HEK293 (cell line): ENCODE measurements at regions not wholly inside any gene's neighbourhood (a gene's known extent, or its start where the extent isn't known, plus 50 kb on each side); places are given as distances from the start of the nearest gene placed in this dataset.

Experiments
- CTCF ChIA-PET: fragments of 350-600 bp; formaldehyde crosslinking; extraction: SDS; loops from one replicate; lab custom pipeline; 2021; ENCODE audit warnings: antibody characterized with exemption; lab: Yijun Ruan, JAX
- POLR2A ChIA-PET: fragments of 300-600 bp; formaldehyde crosslinking; extraction: SDS; loops from one replicate; lab custom pipeline; 2020; ENCODE audit warnings: antibody characterized with exemption, inconsistent platforms; lab: Yijun Ruan, JAX
- H3K27ac ChIP-seq: fragments of 200-500 bp; sonication (Bioruptor generic); 2 replicates; pipeline ENCODE4 v1.5.1; 2014; ENCODE audit warnings: low read depth, low read length, control low read depth, inconsistent platforms; ENCODE audit errors: extremely low read depth
- H3K36me3 ChIP-seq, 2 experiments: fragments of 200-500 bp in 1 of 2; sonication (Bioruptor generic) in 1 of 2; 1 replicate in 1 of 2; 2 replicates in 1 of 2; pipeline ENCODE4 v1.5.1; 2014 to 2017; ENCODE audit warnings: inconsistent platforms in 2 of 2, low read length in 2 of 2; ENCODE audit not compliant: control insufficient read depth in 2 of 2, insufficient read depth in 1 of 2
- H3K4me1 ChIP-seq: fragments of 200-500 bp; sonication (Bioruptor generic); 2 replicates; pipeline ENCODE4 v1.5.1; 2014; ENCODE audit warnings: mild to moderate bottlenecking, low read length, inconsistent platforms; ENCODE audit not compliant: control insufficient read depth, insufficient read depth
- H3K4me3 ChIP-seq: 2 replicates; pipeline ENCODE4 v1.5.1; 2011; ENCODE audit warnings: low read depth, mild to moderate bottlenecking, control low read depth, low read length, moderate library complexity
- H3K9me3 ChIP-seq: fragments of 200-500 bp; sonication (Bioruptor generic); 2 replicates; pipeline ENCODE4 v1.5.1; 2014; ENCODE audit warnings: low read depth, low read length, inconsistent platforms; ENCODE audit not compliant: control insufficient read depth, insufficient read depth
- HOXC10 ChIP-seq: sonication (generic); formaldehyde crosslinking; IDR thresholded peaks from 2 replicates; pipeline ENCODE4 v1.8.1; 2023; ENCODE audit warnings: mild to moderate bottlenecking, missing genetic modification reagents
- KLF8 ChIP-seq: fragments of 450-650 bp; formaldehyde crosslinking; IDR thresholded peaks from 2 replicates; pipeline ENCODE4 v1.5.1; 2016; ENCODE audit warnings: missing biosample characterization, missing genetic modification characterization
- OSR2 ChIP-seq: fragments of 450-650 bp; formaldehyde crosslinking; IDR thresholded peaks from 2 replicates; pipeline ENCODE4 v1.5.1; 2016; ENCODE audit warnings: missing biosample characterization, missing genetic modification characterization
- SALL2 ChIP-seq: fragments of 450-650 bp; formaldehyde crosslinking; IDR thresholded peaks from 2 replicates; pipeline ENCODE4 v1.5.0; 2017; ENCODE audit warnings: missing biosample characterization, mild to moderate bottlenecking, missing genetic modification characterization, borderline replicate concordance
- WT1 ChIP-seq: fragments of 450-650 bp; formaldehyde crosslinking; IDR thresholded peaks from 2 replicates; pipeline ENCODE4 v1.5.1; 2016; ENCODE audit warnings: missing biosample characterization, missing genetic modification characterization
- ZBTB20 ChIP-seq: fragments of 450-650 bp; formaldehyde crosslinking; IDR thresholded peaks from 2 replicates; pipeline ENCODE4 v1.5.1; 2016; ENCODE audit warnings: missing biosample characterization, missing genetic modification characterization
- ZEB2 ChIP-seq: fragments of 450-650 bp; formaldehyde crosslinking; IDR thresholded peaks from 2 replicates; pipeline ENCODE4 v1.5.1; 2016; ENCODE audit warnings: missing biosample characterization, missing genetic modification characterization
- ZNF138 ChIP-seq: fragments of 450-650 bp; formaldehyde crosslinking; IDR thresholded peaks from 2 replicates; pipeline ENCODE4 v1.5.1; 2016; ENCODE audit warnings: missing biosample characterization, missing genetic modification characterization, borderline replicate concordance
- ZNF140 ChIP-seq: fragments of 450-650 bp; formaldehyde crosslinking; IDR thresholded peaks from 2 replicates; pipeline ENCODE4 v1.5.1; 2016; ENCODE audit warnings: missing biosample characterization, missing genetic modification characterization
- ZNF155 ChIP-seq: fragments of 450-650 bp; formaldehyde crosslinking; IDR thresholded peaks from 2 replicates; pipeline ENCODE4 v1.5.1; 2016; ENCODE audit warnings: missing biosample characterization, missing genetic modification characterization
- ZNF157 ChIP-seq: fragments of 450-650 bp; formaldehyde crosslinking; IDR thresholded peaks from 2 replicates; pipeline ENCODE4 v1.5.1; 2016; ENCODE audit warnings: missing biosample characterization, missing genetic modification characterization
- ZNF248 ChIP-seq: fragments of 450-650 bp; formaldehyde crosslinking; IDR thresholded peaks from 2 replicates; pipeline ENCODE4 v1.5.1; 2017; ENCODE audit warnings: missing biosample characterization, missing genetic modification characterization
- ZNF266 ChIP-seq: fragments of 450-650 bp; formaldehyde crosslinking; IDR thresholded peaks from 2 replicates; pipeline ENCODE4 v1.5.1; 2016; ENCODE audit warnings: missing biosample characterization, missing genetic modification characterization, low read depth
- ZNF571 ChIP-seq: fragments of 450-650 bp; formaldehyde crosslinking; IDR thresholded peaks from 2 replicates; pipeline ENCODE4 v1.5.0; 2017; ENCODE audit warnings: missing biosample characterization, missing genetic modification characterization
- ZNF585B ChIP-seq: fragments of 450-650 bp; formaldehyde crosslinking; IDR thresholded peaks from 2 replicates; pipeline ENCODE4 v1.5.1; 2016; ENCODE audit warnings: missing biosample characterization, missing genetic modification characterization
- ZNF658 ChIP-seq: fragments of 450-650 bp; formaldehyde crosslinking; IDR thresholded peaks from 2 replicates; pipeline ENCODE4; 2016; ENCODE audit warnings: missing biosample characterization, missing genetic modification characterization
- ZNF785 ChIP-seq: fragments of 450-650 bp; formaldehyde crosslinking; IDR thresholded peaks from 2 replicates; pipeline ENCODE4 v1.5.1; 2016; ENCODE audit warnings: missing biosample characterization, missing genetic modification characterization
- ZXDB ChIP-seq: fragments of 450-650 bp; formaldehyde crosslinking; IDR thresholded peaks from 2 replicates; pipeline ENCODE4 v1.5.1; 2016; ENCODE audit warnings: missing biosample characterization, missing genetic modification characterization
- TF ChIP-seq, protein P1 (sequence below): fragments of 450-650 bp; formaldehyde crosslinking; IDR thresholded peaks from 2 replicates; pipeline ENCODE4 v1.5.1; 2016; ENCODE audit warnings: missing biosample characterization, missing genetic modification characterization
- TF ChIP-seq, protein P2 (sequence below): fragments of 450-650 bp; formaldehyde crosslinking; IDR thresholded peaks from 2 replicates; pipeline ENCODE4 v1.5.1; 2016; ENCODE audit warnings: missing biosample characterization, missing genetic modification characterization
- TF ChIP-seq, protein P3 (sequence below): fragments of 450-650 bp; formaldehyde crosslinking; IDR thresholded peaks from 2 replicates; pipeline ENCODE4 v1.5.1; 2016; ENCODE audit warnings: missing biosample characterization, missing genetic modification characterization
- TF ChIP-seq, protein P4 (sequence below): fragments of 450-650 bp; formaldehyde crosslinking; IDR thresholded peaks from 2 replicates; pipeline ENCODE4 v1.5.1; 2017; ENCODE audit warnings: missing biosample characterization, missing genetic modification characterization

DNA sequence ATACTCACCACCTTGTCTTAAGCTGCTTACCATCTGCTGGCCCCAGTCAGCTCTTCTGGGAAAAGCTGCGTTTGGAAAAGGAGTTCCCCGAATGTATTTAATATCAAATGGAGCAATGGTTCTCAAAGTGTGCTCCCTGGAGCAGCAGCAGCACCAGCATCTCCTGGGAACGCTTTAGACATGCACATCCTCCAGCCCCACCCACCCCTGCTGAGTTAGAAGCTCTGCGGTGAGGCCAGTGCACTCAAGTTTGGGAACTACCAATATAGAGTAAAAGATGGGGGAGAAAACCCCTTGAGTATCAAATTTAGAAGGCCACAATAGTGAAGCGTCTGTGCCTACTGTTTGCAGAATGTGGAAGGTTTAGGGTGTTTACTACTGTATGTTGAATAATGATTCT, 124.0 kb upstream of the TOPAZ1 start:
- Histone ChIP-seq H3K4me3 (no peak overlapping the region), H3K27ac (no peak overlapping the region), H3K9me3 (no peaks in the 10 kb centered on the region), H3K4me1 (no peaks in the 10 kb centered on the region), H3K36me3 (no peaks in the 10 kb centered on the region)
- no peak for TF ChIP-seq ZNF155 (tag by site-specific recombination)
- TF ChIP-seq ZNF785 (tag by site-specific recombination): no peak
- no peak for TF ChIP-seq ZXDB (tag by site-specific recombination)
- TF ChIP-seq ZNF266: no peak
- TF ChIP-seq WT1 (tag by site-specific recombination): no peak
- TF ChIP-seq ZNF140 (tag by site-specific recombination): no peak
- TF ChIP-seq ZNF157 (tag by site-specific recombination): no peak
- TF ChIP-seq ZNF658 (tag by site-specific recombination): no peak
- no peak for TF ChIP-seq ZBTB20 (tag by site-specific recombination)
- no peak for TF ChIP-seq ZNF248 (tag by site-specific recombination)
- no peak for TF ChIP-seq OSR2 (tag by site-specific recombination)
- TF ChIP-seq SALL2 (tag by site-specific recombination): no peak
- TF ChIP-seq, protein P1, sequence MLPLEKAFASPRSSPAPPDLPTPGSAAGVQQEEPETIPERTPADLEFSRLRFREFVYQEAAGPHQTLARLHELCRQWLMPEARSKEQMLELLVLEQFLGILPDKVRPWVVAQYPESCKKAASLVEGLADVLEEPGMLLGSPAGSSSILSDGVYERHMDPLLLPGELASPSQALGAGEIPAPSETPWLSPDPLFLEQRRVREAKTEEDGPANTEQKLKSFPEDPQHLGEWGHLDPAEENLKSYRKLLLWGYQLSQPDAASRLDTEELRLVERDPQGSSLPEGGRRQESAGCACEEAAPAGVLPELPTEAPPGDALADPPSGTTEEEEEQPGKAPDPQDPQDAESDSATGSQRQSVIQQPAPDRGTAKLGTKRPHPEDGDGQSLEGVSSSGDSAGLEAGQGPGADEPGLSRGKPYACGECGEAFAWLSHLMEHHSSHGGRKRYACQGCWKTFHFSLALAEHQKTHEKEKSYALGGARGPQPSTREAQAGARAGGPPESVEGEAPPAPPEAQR: no peak
- no peak for TF ChIP-seq ZNF138
- TF ChIP-seq, protein P2, sequence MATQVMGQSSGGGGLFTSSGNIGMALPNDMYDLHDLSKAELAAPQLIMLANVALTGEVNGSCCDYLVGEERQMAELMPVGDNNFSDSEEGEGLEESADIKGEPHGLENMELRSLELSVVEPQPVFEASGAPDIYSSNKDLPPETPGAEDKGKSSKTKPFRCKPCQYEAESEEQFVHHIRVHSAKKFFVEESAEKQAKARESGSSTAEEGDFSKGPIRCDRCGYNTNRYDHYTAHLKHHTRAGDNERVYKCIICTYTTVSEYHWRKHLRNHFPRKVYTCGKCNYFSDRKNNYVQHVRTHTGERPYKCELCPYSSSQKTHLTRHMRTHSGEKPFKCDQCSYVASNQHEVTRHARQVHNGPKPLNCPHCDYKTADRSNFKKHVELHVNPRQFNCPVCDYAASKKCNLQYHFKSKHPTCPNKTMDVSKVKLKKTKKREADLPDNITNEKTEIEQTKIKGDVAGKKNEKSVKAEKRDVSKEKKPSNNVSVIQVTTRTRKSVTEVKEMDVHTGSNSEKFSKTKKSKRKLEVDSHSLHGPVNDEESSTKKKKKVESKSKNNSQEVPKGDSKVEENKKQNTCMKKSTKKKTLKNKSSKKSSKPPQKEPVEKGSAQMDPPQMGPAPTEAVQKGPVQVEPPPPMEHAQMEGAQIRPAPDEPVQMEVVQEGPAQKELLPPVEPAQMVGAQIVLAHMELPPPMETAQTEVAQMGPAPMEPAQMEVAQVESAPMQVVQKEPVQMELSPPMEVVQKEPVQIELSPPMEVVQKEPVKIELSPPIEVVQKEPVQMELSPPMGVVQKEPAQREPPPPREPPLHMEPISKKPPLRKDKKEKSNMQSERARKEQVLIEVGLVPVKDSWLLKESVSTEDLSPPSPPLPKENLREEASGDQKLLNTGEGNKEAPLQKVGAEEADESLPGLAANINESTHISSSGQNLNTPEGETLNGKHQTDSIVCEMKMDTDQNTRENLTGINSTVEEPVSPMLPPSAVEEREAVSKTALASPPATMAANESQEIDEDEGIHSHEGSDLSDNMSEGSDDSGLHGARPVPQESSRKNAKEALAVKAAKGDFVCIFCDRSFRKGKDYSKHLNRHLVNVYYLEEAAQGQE (tag by site-specific recombination): no peak
- POLR2A ChIA-PET: no interaction called here
- CTCF ChIA-PET: no interaction called here

DNA sequence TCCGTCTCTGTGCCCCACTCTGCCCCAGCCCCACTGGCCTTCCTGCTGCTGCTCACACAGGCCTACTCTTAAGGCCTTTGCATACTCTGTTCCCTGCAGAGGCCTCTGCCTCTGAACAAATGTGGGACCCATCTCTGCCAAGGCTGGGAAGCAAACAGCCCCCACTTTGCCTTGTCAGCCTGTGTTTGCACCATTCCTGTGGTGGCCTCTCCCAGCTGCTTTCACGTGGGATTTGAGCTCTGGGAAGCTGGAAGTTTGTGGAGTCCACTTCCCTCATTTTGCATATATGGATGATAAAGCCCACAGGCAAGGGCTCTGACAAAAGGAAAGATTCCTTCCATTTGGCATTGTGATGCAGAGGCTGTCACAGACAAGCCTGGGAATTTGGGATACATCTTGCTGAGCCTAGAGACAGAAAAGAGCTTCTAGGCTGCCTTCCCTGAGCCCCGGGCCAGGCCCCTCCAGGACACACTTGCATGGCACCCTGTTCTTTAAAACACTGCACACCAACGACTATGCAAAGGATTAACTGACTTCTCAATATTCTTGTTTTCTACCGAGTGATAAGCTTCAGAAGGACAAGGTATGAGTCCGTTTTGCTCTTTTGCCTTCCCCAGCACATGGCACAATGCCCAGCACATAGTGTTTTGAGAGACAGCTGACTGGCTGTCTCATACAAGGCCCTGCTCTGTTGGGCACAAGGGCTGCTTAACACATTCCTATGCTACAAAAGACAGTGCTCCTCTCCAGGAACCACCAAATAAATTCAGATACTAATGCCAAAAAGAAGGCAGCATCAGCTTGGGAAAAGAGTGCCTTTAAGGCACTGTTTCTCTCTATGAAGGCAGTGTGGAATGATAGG, 120.7 kb upstream of the TOPAZ1 start:
- no peak overlapping the region for H3K27ac ChIP-seq
- H3K9me3 ChIP-seq: no peaks in the 10 kb centered on the region
- no peaks in the 10 kb centered on the region for H3K4me1 ChIP-seq
- no peaks in the 10 kb centered on the region for H3K36me3 ChIP-seq
- H3K4me3 ChIP-seq: no peak overlapping the region
- TF ChIP-seq ZNF585B (tag by site-specific recombination) (no peak), HOXC10 (CRISPR knock-in tag) (no peak)
- ChIA-PET CTCF (interaction anchor here (0.6 kb wide), 1 partner anchor 574 kb away, joined by 4 read pairs; no protein-coding TSS in a partner anchor), POLR2A (no interaction called here)

DNA sequence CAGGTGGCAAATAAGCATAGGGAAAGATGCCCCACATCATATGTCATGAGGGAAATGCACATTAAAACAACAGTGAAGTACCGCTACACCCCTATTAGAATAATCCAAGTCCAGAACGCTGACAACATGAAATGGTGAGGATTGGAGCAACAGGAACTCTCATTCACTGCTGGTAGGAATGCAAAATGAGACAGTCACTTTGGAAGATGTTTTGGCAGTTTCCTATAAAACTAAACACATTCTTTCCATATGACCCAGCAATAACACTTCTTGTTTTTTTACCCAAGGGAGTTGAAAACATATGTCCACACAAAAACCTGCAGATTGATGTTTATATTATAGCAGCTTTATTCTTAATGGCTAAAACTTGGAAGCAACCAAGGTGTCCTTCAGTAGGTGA, 116.4 kb upstream of the TOPAZ1 start:
- no peaks in the 10 kb centered on the region for H3K9me3 ChIP-seq
- ChIA-PET POLR2A (no interaction called here), CTCF (interaction anchor here (1.0 kb wide), 1 partner anchor 270 kb away, joined by 4 read pairs; no protein-coding TSS in a partner anchor)
- H3K36me3 ChIP-seq: no peaks in the 10 kb centered on the region
- H3K4me3 ChIP-seq: no peak overlapping the region
- no peak overlapping the region for H3K27ac ChIP-seq
- no peaks in the 10 kb centered on the region for H3K4me1 ChIP-seq
- TF ChIP-seq, protein P3, sequence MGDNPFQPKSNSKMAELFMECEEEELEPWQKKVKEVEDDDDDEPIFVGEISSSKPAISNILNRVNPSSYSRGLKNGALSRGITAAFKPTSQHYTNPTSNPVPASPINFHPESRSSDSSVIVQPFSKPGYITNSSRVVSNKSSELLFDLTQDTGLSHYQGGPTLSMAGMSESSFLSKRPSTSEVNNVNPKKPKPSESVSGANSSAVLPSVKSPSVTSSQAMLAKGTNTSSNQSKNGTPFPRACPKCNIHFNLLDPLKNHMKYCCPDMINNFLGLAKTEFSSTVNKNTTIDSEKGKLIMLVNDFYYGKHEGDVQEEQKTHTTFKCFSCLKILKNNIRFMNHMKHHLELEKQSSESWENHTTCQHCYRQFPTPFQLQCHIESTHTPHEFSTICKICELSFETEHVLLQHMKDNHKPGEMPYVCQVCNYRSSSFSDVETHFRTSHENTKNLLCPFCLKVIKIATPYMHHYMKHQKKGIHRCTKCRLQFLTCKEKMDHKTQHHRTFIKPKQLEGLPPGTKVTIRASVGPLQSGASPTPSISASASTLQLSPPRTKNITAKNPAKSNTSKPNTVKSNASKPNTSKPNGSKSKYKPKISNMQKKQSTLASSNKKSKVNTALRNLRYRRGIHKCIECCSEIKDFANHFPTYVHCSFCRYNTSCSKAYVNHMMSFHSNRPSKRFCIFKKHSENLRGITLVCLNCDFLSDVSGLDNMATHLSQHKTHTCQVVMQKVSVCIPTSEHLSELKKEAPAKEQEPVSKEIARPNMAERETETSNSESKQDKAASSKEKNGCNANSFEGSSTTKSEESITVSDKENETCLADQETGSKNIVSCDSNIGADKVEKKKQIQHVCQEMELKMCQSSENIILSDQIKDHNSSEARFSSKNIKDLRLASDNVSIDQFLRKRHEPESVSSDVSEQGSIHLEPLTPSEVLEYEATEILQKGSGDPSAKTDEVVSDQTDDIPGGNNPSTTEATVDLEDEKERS (tag by site-specific recombination): no peak
- TF ChIP-seq KLF8 (tag by site-specific recombination) (no peak), ZNF571 (tag by site-specific recombination) (no peak), ZEB2 (tag by site-specific recombination) (no peak)
- TF ChIP-seq, protein P4, sequence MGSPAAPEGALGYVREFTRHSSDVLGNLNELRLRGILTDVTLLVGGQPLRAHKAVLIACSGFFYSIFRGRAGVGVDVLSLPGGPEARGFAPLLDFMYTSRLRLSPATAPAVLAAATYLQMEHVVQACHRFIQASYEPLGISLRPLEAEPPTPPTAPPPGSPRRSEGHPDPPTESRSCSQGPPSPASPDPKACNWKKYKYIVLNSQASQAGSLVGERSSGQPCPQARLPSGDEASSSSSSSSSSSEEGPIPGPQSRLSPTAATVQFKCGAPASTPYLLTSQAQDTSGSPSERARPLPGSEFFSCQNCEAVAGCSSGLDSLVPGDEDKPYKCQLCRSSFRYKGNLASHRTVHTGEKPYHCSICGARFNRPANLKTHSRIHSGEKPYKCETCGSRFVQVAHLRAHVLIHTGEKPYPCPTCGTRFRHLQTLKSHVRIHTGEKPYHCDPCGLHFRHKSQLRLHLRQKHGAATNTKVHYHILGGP (tag by site-specific recombination): no peak
